ENCODE measurements at regions not wholly inside any gene's neighbourhood (a gene's known extent, or its start where the extent isn't known, plus 50 kb on each side); places are given as distances from the start of the nearest gene placed in this dataset.

DNA sequence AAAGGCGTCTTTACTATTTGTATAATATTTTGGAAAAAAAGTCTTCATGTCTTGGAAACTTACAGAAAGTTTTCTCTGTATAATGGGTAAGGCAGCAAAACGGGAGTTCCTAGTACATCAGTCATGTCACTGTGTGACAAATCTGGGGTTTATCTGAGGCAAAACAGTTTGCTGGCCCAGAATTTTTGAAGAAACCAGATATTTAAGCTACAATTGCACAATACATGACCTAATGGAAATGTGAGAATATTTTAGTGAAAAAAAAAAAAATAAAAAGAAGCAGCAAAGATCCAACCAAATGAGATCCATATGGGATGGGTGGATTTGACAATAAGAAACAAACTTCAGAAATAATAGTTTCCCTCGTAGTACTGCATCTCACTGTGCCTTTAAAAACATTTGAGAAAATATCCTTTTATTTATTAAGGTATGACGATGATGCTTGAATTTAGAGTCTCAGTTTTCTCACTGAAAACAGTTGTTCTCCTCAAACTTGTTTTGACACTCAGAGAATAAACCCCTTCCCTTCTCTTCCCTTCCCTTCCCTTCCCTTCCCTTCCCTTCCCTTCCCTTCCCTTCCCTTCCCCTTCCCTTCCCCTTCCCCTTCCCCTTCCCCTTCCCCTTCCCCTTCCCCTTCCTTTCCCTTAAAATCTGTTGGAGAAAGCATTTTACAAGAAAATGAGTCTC lies 180.5 kb upstream of the TUT7 start:
- DNase-seq (ENCODE audit: low read depth) (no peak), FAIRE-seq (no peak)
- Histone ChIP-seq H3K36me3 (ENCODE audit: insufficient read depth, low read length) (no peaks in the 10 kb centered on the region), H3K4me1 (ENCODE audit: insufficient read depth, low read length) (no peaks in the 10 kb centered on the region), H3K4me3 (ENCODE audit: insufficient read depth, low read depth, low read length) (no peak overlapping the region), H3K79me2 (ENCODE audit: insufficient read depth, low read length) (no peaks in the 10 kb centered on the region), H4K20me1 (ENCODE audit: insufficient read depth, low read length) (no peaks in the 10 kb centered on the region), H2AFZ (ENCODE audit: low read depth, low read length) (no peak overlapping the region), H3K4me2 (ENCODE audit: low read length) (no peak overlapping the region), H3K27me3 (ENCODE audit: insufficient read depth, low read length) (no peaks in the 10 kb centered on the region), H3K27ac (ENCODE audit: low read depth, low read length) (no peak overlapping the region), H3K9me3 (ENCODE audit: insufficient read depth, low read depth, low read length) (no peaks in the 10 kb centered on the region), H3K9ac (ENCODE audit: low read length) (no peak overlapping the region)
- TF ChIP-seq EZH2 (IDR thresholded peaks at IDR 0.05; ENCODE audit: insufficient read depth, low read length) = no peak
- TF ChIP-seq, protein P1, sequence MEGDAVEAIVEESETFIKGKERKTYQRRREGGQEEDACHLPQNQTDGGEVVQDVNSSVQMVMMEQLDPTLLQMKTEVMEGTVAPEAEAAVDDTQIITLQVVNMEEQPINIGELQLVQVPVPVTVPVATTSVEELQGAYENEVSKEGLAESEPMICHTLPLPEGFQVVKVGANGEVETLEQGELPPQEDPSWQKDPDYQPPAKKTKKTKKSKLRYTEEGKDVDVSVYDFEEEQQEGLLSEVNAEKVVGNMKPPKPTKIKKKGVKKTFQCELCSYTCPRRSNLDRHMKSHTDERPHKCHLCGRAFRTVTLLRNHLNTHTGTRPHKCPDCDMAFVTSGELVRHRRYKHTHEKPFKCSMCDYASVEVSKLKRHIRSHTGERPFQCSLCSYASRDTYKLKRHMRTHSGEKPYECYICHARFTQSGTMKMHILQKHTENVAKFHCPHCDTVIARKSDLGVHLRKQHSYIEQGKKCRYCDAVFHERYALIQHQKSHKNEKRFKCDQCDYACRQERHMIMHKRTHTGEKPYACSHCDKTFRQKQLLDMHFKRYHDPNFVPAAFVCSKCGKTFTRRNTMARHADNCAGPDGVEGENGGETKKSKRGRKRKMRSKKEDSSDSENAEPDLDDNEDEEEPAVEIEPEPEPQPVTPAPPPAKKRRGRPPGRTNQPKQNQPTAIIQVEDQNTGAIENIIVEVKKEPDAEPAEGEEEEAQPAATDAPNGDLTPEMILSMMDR (IDR thresholded peaks at IDR 0.05; ENCODE audit: insufficient read depth, low read depth, low read length) = no peak
- no peak overlapping the region for H3K27ac Mint-ChIP-seq (ENCODE audit: unreplicated experiment)
- H3K4me3 Mint-ChIP-seq (ENCODE audit: unreplicated experiment) = no peak overlapping the region
- H3K27me3 Mint-ChIP-seq (ENCODE audit: low read depth, unreplicated experiment) = no peaks in the 10 kb centered on the region
- H3K9me3 Mint-ChIP-seq (ENCODE audit: unreplicated experiment) = peaks cover 5% of the 10 kb centered on the region
- H3K36me3 Mint-ChIP-seq (ENCODE audit: low read depth, unreplicated experiment) = no peaks in the 10 kb centered on the region
- no peaks in the 10 kb centered on the region for H3K4me1 Mint-ChIP-seq (ENCODE audit: low read depth, unreplicated experiment)

GRCh38 chr9:86531971-86532640 lies 177.9 kb upstream of the TUT7 start:
- Histone ChIP-seq H3K9ac (ENCODE audit: low read length) (no peak overlapping the region), H3K9me3 (ENCODE audit: insufficient read depth, low read depth, low read length) (no peaks in the 10 kb centered on the region), H3K36me3 (ENCODE audit: insufficient read depth, low read length) (no peaks in the 10 kb centered on the region), H3K4me2 (ENCODE audit: low read length) (no peak overlapping the region), H3K4me1 (ENCODE audit: insufficient read depth, low read length) (no peaks in the 10 kb centered on the region), H2AFZ (ENCODE audit: low read depth, low read length) (no peak overlapping the region), H3K4me3 (ENCODE audit: insufficient read depth, low read depth, low read length) (no peak overlapping the region), H4K20me1 (ENCODE audit: insufficient read depth, low read length) (no peaks in the 10 kb centered on the region), H3K79me2 (ENCODE audit: insufficient read depth, low read length) (no peaks in the 10 kb centered on the region), H3K27ac (ENCODE audit: low read depth, low read length) (no peak overlapping the region), H3K27me3 (ENCODE audit: insufficient read depth, low read length) (no peaks in the 10 kb centered on the region)
- H3K9me3 Mint-ChIP-seq (ENCODE audit: unreplicated experiment) = peaks cover 2% of the 10 kb centered on the region
- H3K4me3 Mint-ChIP-seq (ENCODE audit: unreplicated experiment) = no peak overlapping the region
- H3K36me3 Mint-ChIP-seq (ENCODE audit: low read depth, unreplicated experiment) = no peaks in the 10 kb centered on the region
- no peaks in the 10 kb centered on the region for H3K4me1 Mint-ChIP-seq (ENCODE audit: low read depth, unreplicated experiment)
- no peak overlapping the region for H3K27ac Mint-ChIP-seq (ENCODE audit: unreplicated experiment)
- DNase-seq (ENCODE audit: low read depth) = no peak
- H3K27me3 Mint-ChIP-seq (ENCODE audit: low read depth, unreplicated experiment) = no peaks in the 10 kb centered on the region
- FAIRE-seq = no peak
- TF ChIP-seq, protein P1 (IDR thresholded peaks at IDR 0.05; ENCODE audit: insufficient read depth, low read depth, low read length) = no peak
- TF ChIP-seq EZH2 (IDR thresholded peaks at IDR 0.05; ENCODE audit: insufficient read depth, low read length) = no peak

Measured in astrocyte (in vitro differentiated cells and primary cell).